ENCODE measurements at regions not wholly inside any gene's neighbourhood (a gene's known extent, or its start where the extent isn't known, plus 50 kb on each side); places are given as distances from the start of the nearest gene placed in this dataset. TPM values are rescaled to one million over a fixed set of nuclear protein-coding genes. Genes with fewer than 3 reads are reported as not detected.

DNA sequence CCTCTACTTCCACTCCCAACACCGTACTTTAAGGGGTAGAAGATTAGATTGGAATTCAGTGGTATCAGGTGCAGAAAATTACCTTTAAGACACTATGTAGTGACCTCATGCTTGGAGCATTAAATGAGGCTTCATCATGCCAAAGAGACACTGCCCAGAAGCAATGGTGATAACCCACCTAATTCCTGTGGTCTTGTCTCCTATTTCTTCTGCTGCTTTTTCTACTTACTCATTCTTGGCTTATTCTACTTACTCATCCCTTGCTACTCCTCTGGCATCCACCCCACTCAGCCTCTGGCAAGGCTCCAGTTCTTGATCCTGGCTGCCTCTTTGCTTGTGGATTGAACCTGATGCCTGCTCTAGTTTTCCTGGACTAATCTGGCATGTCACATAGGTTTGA lies 62.3 kb upstream of the ADAMTS3 start:
- ChIA-PET POLR2A (no interaction called here), CTCF (interaction anchor here (0.7 kb wide), 1 partner anchor 51 kb away, joined by 3 read pairs; no protein-coding TSS in a partner anchor)
- Histone ChIP-seq H3K27me3 (ENCODE audit: control insufficient read depth, insufficient read depth, low read length) (peaks cover 7% of the 10 kb centered on the region; the same call in 1 of the 2 replicates), H3K4me3 (ENCODE audit: low read depth, low read length) (no peak overlapping the region), H3K36me3 (ENCODE audit: control insufficient read depth, insufficient read depth, low read length) (no peaks in the 10 kb centered on the region)
- TF ChIP-seq, protein P1, sequence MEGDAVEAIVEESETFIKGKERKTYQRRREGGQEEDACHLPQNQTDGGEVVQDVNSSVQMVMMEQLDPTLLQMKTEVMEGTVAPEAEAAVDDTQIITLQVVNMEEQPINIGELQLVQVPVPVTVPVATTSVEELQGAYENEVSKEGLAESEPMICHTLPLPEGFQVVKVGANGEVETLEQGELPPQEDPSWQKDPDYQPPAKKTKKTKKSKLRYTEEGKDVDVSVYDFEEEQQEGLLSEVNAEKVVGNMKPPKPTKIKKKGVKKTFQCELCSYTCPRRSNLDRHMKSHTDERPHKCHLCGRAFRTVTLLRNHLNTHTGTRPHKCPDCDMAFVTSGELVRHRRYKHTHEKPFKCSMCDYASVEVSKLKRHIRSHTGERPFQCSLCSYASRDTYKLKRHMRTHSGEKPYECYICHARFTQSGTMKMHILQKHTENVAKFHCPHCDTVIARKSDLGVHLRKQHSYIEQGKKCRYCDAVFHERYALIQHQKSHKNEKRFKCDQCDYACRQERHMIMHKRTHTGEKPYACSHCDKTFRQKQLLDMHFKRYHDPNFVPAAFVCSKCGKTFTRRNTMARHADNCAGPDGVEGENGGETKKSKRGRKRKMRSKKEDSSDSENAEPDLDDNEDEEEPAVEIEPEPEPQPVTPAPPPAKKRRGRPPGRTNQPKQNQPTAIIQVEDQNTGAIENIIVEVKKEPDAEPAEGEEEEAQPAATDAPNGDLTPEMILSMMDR (IDR thresholded peaks at IDR 0.05; ENCODE audit: insufficient read depth, low read depth, low read length) = no peak
- DNase-seq (ENCODE audit: low read depth) = peak; percentile 43

DNA sequence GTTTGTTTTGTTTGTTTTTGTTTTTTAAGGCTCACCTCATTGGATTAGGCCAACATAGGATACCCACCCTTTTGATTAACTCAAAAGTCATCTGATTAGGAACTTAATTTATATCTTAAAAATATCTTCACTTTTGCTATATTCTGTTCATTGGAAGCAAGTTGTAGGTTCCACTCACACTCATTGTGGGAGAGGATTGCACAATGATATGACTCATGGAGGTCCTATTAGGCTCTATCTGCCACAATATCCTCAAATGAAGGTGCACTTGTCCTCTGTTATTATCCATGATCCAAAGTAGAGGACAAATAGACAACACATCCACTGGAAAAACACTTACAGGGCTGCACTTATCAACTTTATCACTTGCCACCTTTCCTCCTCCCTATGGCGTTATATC lies 60.5 kb upstream of the ADAMTS3 start:
- H3K27me3 ChIP-seq (ENCODE audit: control insufficient read depth, insufficient read depth, low read length) = peaks cover 8% of the 10 kb centered on the region; the same call in 1 of the 2 replicates
- ChIA-PET POLR2A (no interaction called here), CTCF (no interaction called here)
- no peak for DNase-seq (ENCODE audit: low read depth)
- no peak overlapping the region for H3K4me3 ChIP-seq (ENCODE audit: low read depth, low read length)
- H3K36me3 ChIP-seq (ENCODE audit: control insufficient read depth, insufficient read depth, low read length) = no peaks in the 10 kb centered on the region
- TF ChIP-seq, protein P1 (IDR thresholded peaks at IDR 0.05; ENCODE audit: insufficient read depth, low read depth, low read length) = no peak

DNA sequence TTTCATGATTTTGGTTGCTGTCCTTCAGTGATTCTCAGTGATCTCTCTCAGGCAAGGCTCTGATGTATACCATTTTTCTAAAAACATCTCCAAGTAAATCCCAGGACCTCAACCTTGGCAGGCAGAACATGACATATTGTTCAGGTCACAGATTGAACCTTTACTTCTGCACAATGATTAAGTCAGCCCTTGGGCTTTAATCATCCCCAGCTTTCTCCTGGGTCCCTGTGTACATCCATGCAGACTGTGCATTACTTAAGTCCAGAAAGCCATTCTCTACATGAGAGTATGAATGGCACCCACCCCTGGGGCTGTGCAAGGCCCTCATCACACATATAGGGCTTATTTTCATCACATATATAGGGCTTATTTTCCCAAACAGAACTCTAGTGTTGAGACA lies 58.7 kb upstream of the ADAMTS3 start:
- CTCF ChIA-PET = no interaction called here
- no peak overlapping the region for H3K4me3 ChIP-seq (ENCODE audit: low read depth, low read length)

More for the DNA sequence above, 58.7 kb upstream of the ADAMTS3 start:
- no peak for DNase-seq (ENCODE audit: low read depth)
- Histone ChIP-seq H3K36me3 (ENCODE audit: control insufficient read depth, insufficient read depth, low read length) (no peaks in the 10 kb centered on the region), H3K27me3 (ENCODE audit: control insufficient read depth, insufficient read depth, low read length) (peaks cover 8% of the 10 kb centered on the region; the same call in 1 of the 2 replicates)
- TF ChIP-seq, protein P1 (IDR thresholded peaks at IDR 0.05; ENCODE audit: insufficient read depth, low read depth, low read length) = no peak
- POLR2A ChIA-PET = no interaction called here

Small RNAs in the stretch of these regions (small RNA-seq; reads per million reads assigned to genes)
- not detected for gene RNU4ATAC9P (ENCODE audit: insufficient read length, low read depth, low replicate concordance)
